GM06990 (cell line): ENCODE measurements at regions not wholly inside any gene's neighbourhood (a gene's known extent, or its start where the extent isn't known, plus 50 kb on each side); places are given as distances from the start of the nearest gene placed in this dataset.

Experiments
- DNase-seq: peaks from one replicate; pipeline ENCODE4 v3.0.0-alpha.2; 2011; ENCODE audit not compliant: insufficient read length; ENCODE audit errors: extremely low read depth
- H3K27me3 ChIP-seq: replicated peaks from 2 replicates; pipeline ENCODE4 v1.6.0; 2011; ENCODE audit warnings: low read length; ENCODE audit not compliant: control insufficient read depth, insufficient read depth
- H3K36me3 ChIP-seq: 2 replicates; pipeline ENCODE4 v1.5.1; 2011; ENCODE audit warnings: low read length; ENCODE audit not compliant: control insufficient read depth, insufficient read depth
- H3K4me3 ChIP-seq: replicated peaks from 2 replicates; pipeline ENCODE4 v1.5.1; 2011; ENCODE audit warnings: low read depth, mild to moderate bottlenecking, control low read depth, low read length
- TF ChIP-seq, protein P1 (sequence below): IDR thresholded peaks from 2 replicates; pipeline ENCODE4 v1.5.1; 2011; ENCODE audit warnings: low read length, control low read depth, mild to moderate bottlenecking, inconsistent platforms; ENCODE audit not compliant: insufficient read depth, poor library complexity, severe bottlenecking

- Histone ChIP-seq H3K27me3 (no peaks in the 10 kb centered on the region), H3K36me3 (no peaks in the 10 kb centered on the region), H3K4me3 (no peak overlapping the region)
- no peak for DNase-seq
- TF ChIP-seq, protein P1, sequence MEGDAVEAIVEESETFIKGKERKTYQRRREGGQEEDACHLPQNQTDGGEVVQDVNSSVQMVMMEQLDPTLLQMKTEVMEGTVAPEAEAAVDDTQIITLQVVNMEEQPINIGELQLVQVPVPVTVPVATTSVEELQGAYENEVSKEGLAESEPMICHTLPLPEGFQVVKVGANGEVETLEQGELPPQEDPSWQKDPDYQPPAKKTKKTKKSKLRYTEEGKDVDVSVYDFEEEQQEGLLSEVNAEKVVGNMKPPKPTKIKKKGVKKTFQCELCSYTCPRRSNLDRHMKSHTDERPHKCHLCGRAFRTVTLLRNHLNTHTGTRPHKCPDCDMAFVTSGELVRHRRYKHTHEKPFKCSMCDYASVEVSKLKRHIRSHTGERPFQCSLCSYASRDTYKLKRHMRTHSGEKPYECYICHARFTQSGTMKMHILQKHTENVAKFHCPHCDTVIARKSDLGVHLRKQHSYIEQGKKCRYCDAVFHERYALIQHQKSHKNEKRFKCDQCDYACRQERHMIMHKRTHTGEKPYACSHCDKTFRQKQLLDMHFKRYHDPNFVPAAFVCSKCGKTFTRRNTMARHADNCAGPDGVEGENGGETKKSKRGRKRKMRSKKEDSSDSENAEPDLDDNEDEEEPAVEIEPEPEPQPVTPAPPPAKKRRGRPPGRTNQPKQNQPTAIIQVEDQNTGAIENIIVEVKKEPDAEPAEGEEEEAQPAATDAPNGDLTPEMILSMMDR, result no peak
Observed at GRCh38 chr3:107034142-107034541, 343.1 kb upstream of the CCDC54 start.

GRCh38 chr3:107035176-107035575, 342.1 kb upstream of the CCDC54 start:
- TF ChIP-seq, protein P1, result no peak
- DNase-seq, result no peak
- Histone ChIP-seq H3K4me3 (no peak overlapping the region), H3K36me3 (no peaks in the 10 kb centered on the region), H3K27me3 (no peaks in the 10 kb centered on the region)

- Histone ChIP-seq H3K4me3 (no peak overlapping the region), H3K27me3 (no peaks in the 10 kb centered on the region), H3K36me3 (no peaks in the 10 kb centered on the region)
- DNase-seq, result no peak
- TF ChIP-seq, protein P1, result no peak
Observed at GRCh38 chr3:107044677-107045076, 332.6 kb upstream of the CCDC54 start.

DNA sequence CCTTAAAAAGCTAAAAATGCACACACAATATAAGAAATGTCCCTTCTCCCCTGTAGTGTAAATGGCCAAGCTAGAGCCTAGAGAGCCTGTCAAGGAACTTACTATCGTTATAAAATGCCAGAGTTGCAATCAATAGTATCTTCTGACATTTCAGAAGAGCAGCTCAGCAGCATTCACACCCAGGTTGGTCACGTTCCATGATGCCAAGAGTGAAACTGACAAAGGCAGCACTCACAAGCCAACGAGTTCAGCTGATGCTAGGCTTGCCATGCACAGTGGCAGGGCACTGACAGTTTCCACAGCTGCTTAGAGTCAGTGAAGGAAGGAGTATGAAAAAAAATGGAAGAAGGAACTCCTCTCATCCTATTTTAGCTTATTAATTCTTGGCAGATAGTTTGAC, 331.4 kb upstream of the CCDC54 start:
- TF ChIP-seq, protein P1, result no peak
- no peak for DNase-seq
- Histone ChIP-seq H3K36me3 (no peaks in the 10 kb centered on the region), H3K27me3 (no peaks in the 10 kb centered on the region), H3K4me3 (no peak overlapping the region)

DNA sequence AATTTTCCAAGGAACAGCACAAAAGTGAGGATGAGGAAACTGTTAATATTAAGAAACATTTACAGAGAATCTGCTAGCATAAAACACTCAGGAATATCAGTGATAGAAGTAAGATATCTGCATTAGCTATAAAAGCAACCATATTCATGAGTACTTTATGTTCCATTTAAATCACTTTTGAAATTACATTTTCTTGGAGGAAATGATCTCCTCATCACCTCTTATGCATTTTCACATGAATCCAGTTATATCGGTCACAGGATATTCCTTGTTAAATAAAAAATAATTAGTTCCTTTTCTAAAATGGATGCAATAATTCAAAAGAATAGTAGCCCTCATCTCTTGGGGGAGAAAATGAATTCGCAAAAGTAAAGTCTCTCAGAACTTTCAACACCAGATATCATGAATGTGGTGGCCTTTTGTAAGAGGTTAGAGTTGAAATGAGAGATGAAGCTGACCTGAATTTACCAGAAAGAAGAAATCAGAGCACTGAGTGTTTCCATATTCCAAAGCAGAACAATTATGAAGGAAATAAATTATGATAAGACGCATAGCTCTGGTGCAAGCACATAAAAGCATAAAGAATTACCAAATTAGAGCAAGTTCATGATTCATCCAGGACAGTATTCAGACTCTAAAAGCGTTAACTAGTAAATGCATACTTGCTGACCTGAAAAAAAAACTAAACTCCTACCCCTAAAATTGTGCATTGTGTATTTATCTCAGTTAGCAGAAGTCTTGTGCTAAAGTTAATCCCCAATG, 321.9 kb upstream of the CCDC54 start:
- DNase-seq, result no peak
- H3K27me3 ChIP-seq, result no peaks in the 10 kb centered on the region
- H3K4me3 ChIP-seq, result no peak overlapping the region
- H3K36me3 ChIP-seq, result no peaks in the 10 kb centered on the region
- TF ChIP-seq, protein P1, result no peak
